Brain microvascular endothelial cell (primary cell): ENCODE measurements at regions not wholly inside any gene's neighbourhood (a gene's known extent, or its start where the extent isn't known, plus 50 kb on each side); places are given as distances from the start of the nearest gene placed in this dataset.

Experiments used
- DNase-seq: peaks from one replicate; pipeline ENCODE4 v3.0.0-alpha.2; 2020
- H3K27ac ChIP-seq: fragments of 250-450 bp; sonication (Bioruptor Pico); 2 replicates; pipeline ENCODE4 v1.5.1; 2020; ENCODE audit warnings: mild to moderate bottlenecking, moderate library complexity
- H3K27me3 ChIP-seq: fragments of 250-450 bp; sonication (Bioruptor Pico); replicated peaks from 2 replicates; pipeline ENCODE4 v1.5.1; 2020; ENCODE audit warnings: mild to moderate bottlenecking
- H3K36me3 ChIP-seq: fragments of 250-450 bp; sonication (Bioruptor Pico); replicated peaks from 2 replicates; pipeline ENCODE4 v1.5.1; 2020; ENCODE audit warnings: mild to moderate bottlenecking
- H3K4me3 ChIP-seq: 2 replicates; pipeline ENCODE4 v1.5.1; 2011; ENCODE audit warnings: low read depth, mild to moderate bottlenecking, control low read depth, low read length, moderate library complexity
- CTCF ChIP-seq: IDR thresholded peaks from 2 replicates; pipeline ENCODE4 v1.5.1; 2011; ENCODE audit warnings: low read depth, mild to moderate bottlenecking, moderate library complexity, low read length, control low read depth, inconsistent platforms; ENCODE audit errors: missing control alignments
- in situ Hi-C: cut with HindIII; loops from 2 replicates; pipeline ENCODE4 v1.10.0; 2017; ENCODE audit warnings: low sequenced_read_pairs, low pct_ligation_motif_present

- Histone ChIP-seq H3K4me3 (no peak overlapping the region), H3K27me3 (no peaks in the 10 kb centered on the region), H3K27ac (no peak overlapping the region), H3K36me3 (no peaks in the 10 kb centered on the region)
- no peak for DNase-seq
- no peak for TF ChIP-seq CTCF
- in situ Hi-C loops: no loop called here
Observed at GRCh38 chr3:168844472-168844871, 748.7 kb upstream of the GOLIM4 start.

GRCh38 chr3:168843481-168843880 lies 747.8 kb upstream of the GOLIM4 start:
- Histone ChIP-seq H3K4me3 (no peak overlapping the region), H3K36me3 (no peaks in the 10 kb centered on the region), H3K27me3 (no peaks in the 10 kb centered on the region), H3K27ac (no peak overlapping the region)
- no peak for DNase-seq
- no peak for TF ChIP-seq CTCF
- in situ Hi-C loops: no loop called here

GRCh38 chr3:168839653-168840052 lies 743.9 kb upstream of the GOLIM4 start:
- in situ Hi-C loops: no loop called here
- DNase-seq: no peak
- Histone ChIP-seq H3K4me3 (no peak overlapping the region), H3K27ac (no peak overlapping the region), H3K36me3 (no peaks in the 10 kb centered on the region), H3K27me3 (no peaks in the 10 kb centered on the region)
- no peak for TF ChIP-seq CTCF

- in situ Hi-C loops: no loop called here
- Histone ChIP-seq H3K36me3 (no peaks in the 10 kb centered on the region), H3K4me3 (no peak overlapping the region), H3K27me3 (no peaks in the 10 kb centered on the region), H3K27ac (no peak overlapping the region)
- TF ChIP-seq CTCF: no peak
- DNase-seq: no peak
Observed at GRCh38 chr3:168834558-168834957, 738.8 kb upstream of the GOLIM4 start.

- in situ Hi-C loops: no loop called here
- no peaks in the 10 kb centered on the region for H3K27me3 ChIP-seq
- H3K36me3 ChIP-seq: no peaks in the 10 kb centered on the region
- H3K4me3 ChIP-seq: no peak overlapping the region
- DNase-seq: no peak
- H3K27ac ChIP-seq: no peak overlapping the region
- no peak for TF ChIP-seq CTCF
Observed at GRCh38 chr3:168828943-168829342, 733.2 kb upstream of the GOLIM4 start.

- Histone ChIP-seq H3K36me3 (no peaks in the 10 kb centered on the region), H3K4me3 (no peak overlapping the region), H3K27me3 (no peaks in the 10 kb centered on the region), H3K27ac (no peak overlapping the region)
- in situ Hi-C loops: no loop called here
- no peak for TF ChIP-seq CTCF
- no peak for DNase-seq
Observed at GRCh38 chr3:168828536-168828935, 732.8 kb upstream of the GOLIM4 start.
